ENCODE measurements at regions not wholly inside any gene's neighbourhood (a gene's known extent, or its start where the extent isn't known, plus 50 kb on each side); places are given as distances from the start of the nearest gene placed in this dataset.

GRCh38 chr6:16968101-16968500 is 133.7 kb upstream of the STMND1 start (continued):
- no peak for TF ChIP-seq ZNF331 (CRISPR knock-in tag; IDR thresholded peaks at IDR 0.05; ENCODE audit: low read depth)
- TF ChIP-seq ETS1 (IDR thresholded peaks at IDR 0.05), result no peak

GRCh38 chr6:16967470-16967817 is 134.4 kb upstream of the STMND1 start:
- H4K20me1 ChIP-seq (replicated peaks; ENCODE audit: insufficient read depth), result no peaks in the 10 kb centered on the region
- no peaks in the 10 kb centered on the region for H3F3A ChIP-seq (replicated peaks; ENCODE audit: low read depth)
- H2AFZ ChIP-seq, result no peak overlapping the region
- H3K4me3 ChIP-seq, result no peak overlapping the region
- no peak overlapping the region for H3K27ac Mint-ChIP-seq
- no peaks in the 10 kb centered on the region for H3K9me2 ChIP-seq (ENCODE audit: insufficient read depth)
- H3K9me3 Mint-ChIP-seq, result no peaks in the 10 kb centered on the region
- no peak overlapping the region for H3K27ac ChIP-seq (ENCODE audit: low read depth)
- H3K27me3 ChIP-seq (ENCODE audit: insufficient read depth), result no peaks in the 10 kb centered on the region
- peaks cover 9% of the 10 kb centered on the region for H3K4me1 Mint-ChIP-seq
- no peak overlapping the region for H3K4me3 Mint-ChIP-seq
- no peak for ATAC-seq
- H3K36me3 ChIP-seq (ENCODE audit: insufficient read depth), result no peaks in the 10 kb centered on the region
- H3K79me2 ChIP-seq (replicated peaks; ENCODE audit: insufficient read depth), result no peaks in the 10 kb centered on the region
- H3K4me2 ChIP-seq, result no peak overlapping the region
- no peak for DNase-seq (ENCODE audit: low spot score)
- no peaks in the 10 kb centered on the region for H3K36me3 Mint-ChIP-seq (ENCODE audit: low read depth)
- peaks cover 10% of the 10 kb centered on the region; the same call in 1 of the 2 replicates for H3K4me1 ChIP-seq (ENCODE audit: insufficient read depth)
- peaks cover 3% of the 10 kb centered on the region for H3K27me3 Mint-ChIP-seq (ENCODE audit: insufficient read depth, low read depth, poor library complexity)
- TF ChIP-seq NANOG (IDR thresholded peaks at IDR 0.05; ENCODE audit: borderline replicate concordance) (no peak), ZNF331 (CRISPR knock-in tag; IDR thresholded peaks at IDR 0.05; ENCODE audit: low read depth) (no peak), ZNF462 (CRISPR knock-in tag; IDR thresholded peaks at IDR 0.05) (no peak), JUNB (IDR thresholded peaks at IDR 0.05; ENCODE audit: unreplicated experiment) (no peak), EZH2phosphoT487 (IDR thresholded peaks at IDR 0.05; ENCODE audit: unreplicated experiment) (no peak), ZNF114 (CRISPR knock-in tag; IDR thresholded peaks at IDR 0.05) (no peak), CTCF (conservative IDR thresholded peaks at IDR 0.05; ENCODE audit: low read depth in 2 of 2) (no peak), ETS1 (IDR thresholded peaks at IDR 0.05) (no peak), EZH2 (IDR thresholded peaks at IDR 0.05; ENCODE audit: low read depth, unreplicated experiment) (no peak), STAT1 (IDR thresholded peaks at IDR 0.05; ENCODE audit: unreplicated experiment) (no peak), CREB1 (CRISPR knock-in tag; IDR thresholded peaks at IDR 0.05; ENCODE audit: low read depth) (no peak), REST (IDR thresholded peaks at IDR 0.05; ENCODE audit: unreplicated experiment) (no peak)

All from GM23338 (cell line).